Lower lobe of right lung (tissue), 2 donors: ENCODE measurements at regions not wholly inside any gene's neighbourhood (a gene's known extent, or its start where the extent isn't known, plus 50 kb on each side); places are given as distances from the start of the nearest gene placed in this dataset.

Experiments used
- ATAC-seq, 2 donors: fragments of 200-7000 bp; cut with Tn5 transposase; one replicate each; pipeline ENCODE4 v1.9.1; 2020 to 2022; ENCODE audit warnings: mild to moderate bottlenecking in 2 of 2, moderate library complexity in 2 of 2
- DNase-seq: peaks from one replicate; pipeline ENCODE4 v3.0.0-alpha.2; 2020
- H3K27ac ChIP-seq: fragments of 200-600 bp; one replicate; pipeline ENCODE4 v1.8.0; 2022
- H3K27me3 ChIP-seq: fragments of 200-600 bp; one replicate; pipeline ENCODE4 v1.8.0; 2022; ENCODE audit warnings: low read depth
- H3K36me3 ChIP-seq: fragments of 200-600 bp; one replicate; pipeline ENCODE4 v1.8.0; 2022; ENCODE audit warnings: mild to moderate bottlenecking
- H3K4me1 ChIP-seq: fragments of 200-600 bp; one replicate; pipeline ENCODE4 v1.8.0; 2022
- H3K4me3 ChIP-seq: fragments of 200-600 bp; one replicate; pipeline ENCODE4 v1.8.0; 2022; ENCODE audit warnings: mild to moderate bottlenecking
- H3K9me3 ChIP-seq: fragments of 200-600 bp; one replicate; pipeline ENCODE4 v1.8.0; 2022
- intact Hi-C: fragments of 100-400 bp; cut with DNase I; formaldehyde crosslinking; loops from one replicate; pipeline ENCODE4 v1.11.0; 2022
- TF ChIP-seq, protein P1 (sequence below): fragments of 200-600 bp; IDR thresholded peaks from one replicate; pipeline ENCODE4 v1.8.0; 2022; ENCODE audit warnings: antibody characterized with exemption, mild to moderate bottlenecking
- donor health status: DM: no; HTN: yes; CAD: no; lungs with severe emphysema.

DNA sequence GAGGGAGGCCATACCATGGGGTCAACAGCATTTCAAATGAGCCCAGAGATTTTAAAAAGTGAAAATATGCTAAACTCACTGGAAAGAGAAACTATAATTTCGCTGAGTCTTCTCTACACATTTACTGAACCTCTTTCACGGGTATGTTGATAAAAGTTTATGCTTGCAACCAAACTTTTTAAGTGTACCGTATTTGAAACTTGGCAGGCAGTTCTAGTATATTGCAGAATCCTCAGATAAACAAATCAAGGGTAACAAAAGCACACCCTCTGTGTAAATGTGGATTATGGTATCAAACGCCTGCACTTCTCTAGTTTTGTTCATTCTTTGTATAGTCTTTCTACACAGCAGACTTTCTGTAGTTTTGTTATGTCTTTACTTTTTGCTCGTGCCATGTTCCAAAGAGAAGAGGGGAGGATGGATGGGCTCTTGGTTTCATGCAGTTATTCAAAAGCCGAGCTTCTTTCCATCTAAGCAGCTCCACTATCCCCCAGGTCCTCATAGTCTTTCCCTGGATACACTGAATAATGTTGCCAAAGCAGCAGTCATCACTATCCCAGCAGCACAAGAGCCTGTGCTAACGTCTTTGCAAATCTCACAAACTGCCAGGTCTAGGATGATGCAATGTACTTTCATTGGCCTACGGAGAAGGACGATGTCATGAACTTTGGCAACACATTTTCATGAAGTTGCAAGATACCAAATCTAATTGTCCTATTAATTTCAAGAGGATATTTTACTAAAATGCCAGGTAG, 131.2 kb downstream of the MPP7 start:
- no peak overlapping the region for H3K4me3 ChIP-seq
- DNase-seq (no peak), ATAC-seq (peak; percentile 75 to 77)
- peaks cover 9% of the 10 kb centered on the region for H3K4me1 ChIP-seq
- H3K27ac ChIP-seq, result peak overlapping the region; percentile 28
- H3K36me3 ChIP-seq, result no peaks in the 10 kb centered on the region
- TF ChIP-seq, protein P1, sequence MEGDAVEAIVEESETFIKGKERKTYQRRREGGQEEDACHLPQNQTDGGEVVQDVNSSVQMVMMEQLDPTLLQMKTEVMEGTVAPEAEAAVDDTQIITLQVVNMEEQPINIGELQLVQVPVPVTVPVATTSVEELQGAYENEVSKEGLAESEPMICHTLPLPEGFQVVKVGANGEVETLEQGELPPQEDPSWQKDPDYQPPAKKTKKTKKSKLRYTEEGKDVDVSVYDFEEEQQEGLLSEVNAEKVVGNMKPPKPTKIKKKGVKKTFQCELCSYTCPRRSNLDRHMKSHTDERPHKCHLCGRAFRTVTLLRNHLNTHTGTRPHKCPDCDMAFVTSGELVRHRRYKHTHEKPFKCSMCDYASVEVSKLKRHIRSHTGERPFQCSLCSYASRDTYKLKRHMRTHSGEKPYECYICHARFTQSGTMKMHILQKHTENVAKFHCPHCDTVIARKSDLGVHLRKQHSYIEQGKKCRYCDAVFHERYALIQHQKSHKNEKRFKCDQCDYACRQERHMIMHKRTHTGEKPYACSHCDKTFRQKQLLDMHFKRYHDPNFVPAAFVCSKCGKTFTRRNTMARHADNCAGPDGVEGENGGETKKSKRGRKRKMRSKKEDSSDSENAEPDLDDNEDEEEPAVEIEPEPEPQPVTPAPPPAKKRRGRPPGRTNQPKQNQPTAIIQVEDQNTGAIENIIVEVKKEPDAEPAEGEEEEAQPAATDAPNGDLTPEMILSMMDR, result no peak
- H3K9me3 ChIP-seq, result no peaks in the 10 kb centered on the region
- H3K27me3 ChIP-seq, result no peaks in the 10 kb centered on the region
- intact Hi-C loops, result no loop called here

DNA sequence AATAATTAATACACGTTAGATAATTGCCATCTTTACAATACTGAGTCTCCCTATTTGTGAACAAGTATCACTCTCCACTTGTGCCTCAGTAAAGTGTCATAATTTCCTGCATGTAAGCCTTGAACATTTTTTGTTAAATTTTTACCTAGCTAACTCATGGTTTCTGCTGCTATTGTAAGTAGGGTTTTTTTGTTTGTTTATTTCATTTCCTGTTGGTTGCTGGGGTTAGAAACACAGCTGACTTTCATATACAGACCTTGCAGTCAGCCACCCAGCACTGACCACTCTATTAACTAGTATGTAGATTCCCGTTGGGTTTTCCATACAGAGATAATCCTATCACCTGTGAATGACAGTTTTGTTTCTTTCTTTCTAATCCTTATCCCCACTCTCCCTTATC, 133.3 kb downstream of the MPP7 start:
- peaks cover 9% of the 10 kb centered on the region for H3K4me1 ChIP-seq
- intact Hi-C loops, result no loop called here
- no peaks in the 10 kb centered on the region for H3K9me3 ChIP-seq
- no peak for DNase-seq
- H3K4me3 ChIP-seq, result no peak overlapping the region
- TF ChIP-seq, protein P1, result no peak
- no peak for ATAC-seq
- no peaks in the 10 kb centered on the region for H3K36me3 ChIP-seq
- H3K27me3 ChIP-seq, result no peaks in the 10 kb centered on the region
- H3K27ac ChIP-seq, result no peak overlapping the region

DNA sequence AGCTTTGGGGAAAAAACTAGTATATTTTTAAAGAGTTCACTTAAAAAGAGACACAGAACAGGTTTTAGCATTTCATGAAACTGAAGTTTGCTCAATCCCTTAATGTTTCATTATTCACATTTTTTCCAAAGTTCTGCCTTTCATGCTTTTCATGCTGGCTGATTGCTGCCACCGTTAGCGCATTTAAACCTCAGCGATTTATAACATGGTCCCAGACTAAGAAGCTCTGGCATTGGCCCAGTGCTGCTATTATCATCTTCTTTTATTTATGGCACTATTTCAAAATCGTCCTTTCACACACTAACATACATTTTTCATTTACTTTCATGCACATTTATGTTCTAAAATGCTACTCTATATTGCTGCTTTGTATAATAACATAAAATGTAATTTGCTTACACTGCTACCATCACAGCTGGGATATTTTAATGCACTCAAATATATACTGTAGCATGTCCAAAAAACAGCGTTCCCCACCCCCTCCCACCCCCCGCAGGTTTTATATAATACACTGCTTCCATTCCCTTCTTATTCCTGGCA, 141.9 kb downstream of the MPP7 start:
- no peaks in the 10 kb centered on the region for H3K27me3 ChIP-seq
- ATAC-seq (no peak), DNase-seq (no peak)
- H3K36me3 ChIP-seq, result no peaks in the 10 kb centered on the region
- intact Hi-C loops, result no loop called here
- H3K4me3 ChIP-seq, result no peak overlapping the region
- TF ChIP-seq, protein P1, result no peak
- no peak overlapping the region for H3K27ac ChIP-seq
- H3K4me1 ChIP-seq, result no peaks in the 10 kb centered on the region
- H3K9me3 ChIP-seq, result no peaks in the 10 kb centered on the region

DNA sequence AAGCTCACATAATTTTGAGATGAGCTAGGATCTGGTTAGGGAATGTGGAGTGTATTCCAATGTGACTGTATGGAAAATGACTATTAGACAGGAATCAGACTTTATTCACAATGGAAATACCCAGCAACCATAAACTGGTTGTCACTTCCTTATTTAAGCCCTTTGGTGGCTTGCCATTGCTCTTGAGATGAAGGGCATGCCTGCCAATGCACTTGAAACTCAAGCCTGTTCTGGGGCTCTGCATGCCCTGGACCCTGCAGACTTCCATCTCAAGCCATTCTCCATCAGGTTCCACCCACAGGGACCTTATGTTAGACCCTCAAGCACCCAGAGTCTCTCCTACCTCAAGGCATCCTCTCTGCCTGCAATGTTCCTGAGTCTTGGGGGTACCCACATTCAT, 145.5 kb downstream of the MPP7 start:
- H3K27me3 ChIP-seq, result no peaks in the 10 kb centered on the region
- intact Hi-C loops, result no loop called here
- no peak overlapping the region for H3K27ac ChIP-seq
- no peaks in the 10 kb centered on the region for H3K9me3 ChIP-seq
- TF ChIP-seq, protein P1, result no peak
- ATAC-seq, result peak in 1 of 2 donors; percentile 57
- no peak overlapping the region for H3K4me3 ChIP-seq
- no peak for DNase-seq
- no peaks in the 10 kb centered on the region for H3K4me1 ChIP-seq
- no peaks in the 10 kb centered on the region for H3K36me3 ChIP-seq

DNA sequence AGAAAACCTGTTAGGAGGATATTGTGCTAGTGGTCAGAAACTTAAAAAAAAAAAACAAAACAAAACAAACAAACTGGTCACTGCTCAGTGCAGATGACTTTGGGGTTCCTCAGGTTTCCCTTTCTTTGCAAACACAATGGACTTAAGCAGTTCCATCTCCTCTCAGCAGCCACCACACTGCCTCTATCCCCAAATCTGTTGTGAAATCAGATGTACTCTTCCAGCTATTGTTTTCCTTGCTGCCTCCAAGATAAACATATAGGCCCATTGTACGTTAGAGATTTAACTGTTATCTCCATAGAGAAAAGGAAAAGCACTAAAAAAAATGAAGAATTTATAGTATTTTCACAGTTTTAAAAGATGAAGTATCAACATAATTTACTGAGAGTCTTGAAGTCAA, 147.1 kb downstream of the MPP7 start:
- Histone ChIP-seq H3K27ac (no peak overlapping the region), H3K36me3 (no peaks in the 10 kb centered on the region), H3K27me3 (no peaks in the 10 kb centered on the region), H3K4me1 (no peaks in the 10 kb centered on the region), H3K4me3 (no peak overlapping the region), H3K9me3 (no peaks in the 10 kb centered on the region)
- ATAC-seq, result no peak
- intact Hi-C loops, result no loop called here
- DNase-seq, result no peak
- TF ChIP-seq, protein P1, result no peak
